ENCODE measurements at regions not wholly inside any gene's neighbourhood (a gene's known extent, or its start where the extent isn't known, plus 50 kb on each side); places are given as distances from the start of the nearest gene placed in this dataset.
"Not testable (repeated sequence)": the region's sequence is repeated elsewhere in the genome, so short reads cannot be mapped to it uniquely, and the experiment has no call there.

GRCh38 chr2:175612280-175612679 is 389.8 kb downstream of the LNPK start:
- Mint-ChIP-seq H3K36me3 (no peaks in the 10 kb centered on the region), H3K9me3 (no peaks in the 10 kb centered on the region), H3K27ac (no peak overlapping the region), H3K4me3 (no peak overlapping the region), H3K4me1 (no peaks in the 10 kb centered on the region), H3K27me3 (peaks cover 3% of the 10 kb centered on the region)
- no peak for DNase-seq
- CTCF ChIA-PET, result interaction anchor here (0.6 kb wide), 1 partner anchor 28 kb away, joined by 3 read pairs; no protein-coding TSS in a partner anchor

- Mint-ChIP-seq H3K9me3 (no peaks in the 10 kb centered on the region), H3K4me1 (no peaks in the 10 kb centered on the region), H3K27me3 (no peaks in the 10 kb centered on the region), H3K4me3 (no peak overlapping the region), H3K36me3 (no peaks in the 10 kb centered on the region), H3K27ac (no peak overlapping the region)
- CTCF ChIA-PET, result no interaction called here
- DNase-seq, result no peak
These were observed 395.8 kb downstream of the LNPK start for GRCh38 chr2:175606010-175606841.

GRCh38 chr2:175605640-175606009 is 396.4 kb downstream of the LNPK start:
- CTCF ChIA-PET, result no interaction called here
- H3K4me1 Mint-ChIP-seq, result no peaks in the 10 kb centered on the region
- H3K36me3 Mint-ChIP-seq, result no peaks in the 10 kb centered on the region
- H3K27me3 Mint-ChIP-seq, result no peaks in the 10 kb centered on the region
- H3K4me3 Mint-ChIP-seq, result no peak overlapping the region
- no peak for DNase-seq
- H3K27ac Mint-ChIP-seq, result no peak overlapping the region
- no peaks in the 10 kb centered on the region for H3K9me3 Mint-ChIP-seq

- no peaks in the 10 kb centered on the region for H3K9me3 Mint-ChIP-seq
- no peak overlapping the region for H3K27ac Mint-ChIP-seq
- H3K4me1 Mint-ChIP-seq, result no peaks in the 10 kb centered on the region
- DNase-seq, result no peak
- no peak overlapping the region for H3K4me3 Mint-ChIP-seq
- CTCF ChIA-PET, result interaction anchor here (1.4 kb wide), 1 partner anchor 45 kb away, joined by 3 read pairs; no protein-coding TSS in a partner anchor
- no peaks in the 10 kb centered on the region for H3K36me3 Mint-ChIP-seq
- H3K27me3 Mint-ChIP-seq, result no peaks in the 10 kb centered on the region
These were observed 400.1 kb downstream of the LNPK start for GRCh38 chr2:175601969-175602368.

GRCh38 chr2:175599966-175600831 is 401.9 kb downstream of the LNPK start:
- H3K27me3 Mint-ChIP-seq, result no peaks in the 10 kb centered on the region
- CTCF ChIA-PET, result no interaction called here
- H3K4me1 Mint-ChIP-seq, result no peaks in the 10 kb centered on the region
- no peaks in the 10 kb centered on the region for H3K36me3 Mint-ChIP-seq
- H3K9me3 Mint-ChIP-seq, result no peaks in the 10 kb centered on the region
- no peak overlapping the region for H3K27ac Mint-ChIP-seq
- no peak overlapping the region for H3K4me3 Mint-ChIP-seq
- DNase-seq, result no peak

GRCh38 chr2:175597286-175597685 is 404.8 kb downstream of the LNPK start:
- CTCF ChIA-PET, result no interaction called here

GRCh38 chr2:175595139-175595538 is 406.9 kb downstream of the LNPK start:
- Mint-ChIP-seq H3K27ac (no peak overlapping the region), H3K4me3 (no peak overlapping the region), H3K36me3 (no peaks in the 10 kb centered on the region), H3K4me1 (no peaks in the 10 kb centered on the region), H3K27me3 (no peaks in the 10 kb centered on the region), H3K9me3 (peaks cover 1% of the 10 kb centered on the region)
- DNase-seq, result no peak
- CTCF ChIA-PET, result no interaction called here

More at GRCh38 chr2:175597286-175597685, 404.8 kb downstream of the LNPK start:
- Mint-ChIP-seq H3K4me3 (no peak overlapping the region), H3K27ac (no peak overlapping the region), H3K4me1 (no peaks in the 10 kb centered on the region), H3K27me3 (no peaks in the 10 kb centered on the region), H3K9me3 (peaks cover 1% of the 10 kb centered on the region), H3K36me3 (no peaks in the 10 kb centered on the region)
- DNase-seq, result no peak

- H3K4me1 Mint-ChIP-seq, H3K27me3 Mint-ChIP-seq, H3K36me3 Mint-ChIP-seq, DNase-seq, H3K27ac Mint-ChIP-seq, H3K4me3 Mint-ChIP-seq, CTCF ChIA-PET, H3K9me3 Mint-ChIP-seq: not testable (repeated sequence)
These were observed 408.2 kb downstream of the LNPK start for GRCh38 chr2:175593686-175594525.

GRCh38 chr2:175588213-175588612 is 406.7 kb upstream of the ATP5MC3 start:
- H3K4me3 Mint-ChIP-seq, DNase-seq, H3K9me3 Mint-ChIP-seq, H3K27ac Mint-ChIP-seq, H3K4me1 Mint-ChIP-seq, H3K27me3 Mint-ChIP-seq, H3K36me3 Mint-ChIP-seq, CTCF ChIA-PET: not testable (repeated sequence)

GRCh38 chr2:175585496-175585895 is 404.0 kb upstream of the ATP5MC3 start:
- Mint-ChIP-seq H3K4me3 (no peak overlapping the region), H3K4me1 (no peaks in the 10 kb centered on the region), H3K36me3 (no peaks in the 10 kb centered on the region), H3K9me3 (no peaks in the 10 kb centered on the region), H3K27ac (no peak overlapping the region), H3K27me3 (no peaks in the 10 kb centered on the region)
- DNase-seq, result no peak
- CTCF ChIA-PET, result interaction anchor here (0.5 kb wide), 1 partner anchor 215 kb away, joined by 3 read pairs; no protein-coding TSS in a partner anchor

- Mint-ChIP-seq H3K27ac (no peak overlapping the region), H3K27me3 (peaks cover 3% of the 10 kb centered on the region), H3K4me1 (no peaks in the 10 kb centered on the region), H3K36me3 (no peaks in the 10 kb centered on the region), H3K4me3 (no peak overlapping the region), H3K9me3 (no peaks in the 10 kb centered on the region)
- no peak for DNase-seq
- CTCF ChIA-PET, result no interaction called here
These were observed 399.1 kb upstream of the ATP5MC3 start for GRCh38 chr2:175580652-175581051.

GRCh38 chr2:175579646-175580045 is 398.1 kb upstream of the ATP5MC3 start:
- Mint-ChIP-seq H3K27ac (no peak overlapping the region), H3K9me3 (no peaks in the 10 kb centered on the region), H3K4me1 (no peaks in the 10 kb centered on the region), H3K4me3 (no peak overlapping the region), H3K27me3 (peaks cover 7% of the 10 kb centered on the region), H3K36me3 (no peaks in the 10 kb centered on the region)
- DNase-seq, result no peak
- CTCF ChIA-PET, result no interaction called here

- CTCF ChIA-PET, result no interaction called here
- no peak overlapping the region for H3K27ac Mint-ChIP-seq
These were observed 396.0 kb upstream of the ATP5MC3 start for GRCh38 chr2:175577368-175577970.

GRCh38 chr2:175576875-175577274 is 395.4 kb upstream of the ATP5MC3 start:
- CTCF ChIA-PET, result no interaction called here
- Mint-ChIP-seq H3K27me3 (peaks cover 7% of the 10 kb centered on the region), H3K4me1 (no peaks in the 10 kb centered on the region), H3K4me3 (no peak overlapping the region), H3K9me3 (no peaks in the 10 kb centered on the region), H3K36me3 (no peaks in the 10 kb centered on the region), H3K27ac (no peak overlapping the region)
- DNase-seq, result no peak

More at GRCh38 chr2:175577368-175577970, 396.0 kb upstream of the ATP5MC3 start:
- no peaks in the 10 kb centered on the region for H3K9me3 Mint-ChIP-seq
- DNase-seq, result no peak
- no peak overlapping the region for H3K4me3 Mint-ChIP-seq
- no peaks in the 10 kb centered on the region for H3K36me3 Mint-ChIP-seq
- H3K4me1 Mint-ChIP-seq, result no peaks in the 10 kb centered on the region
- peaks cover 7% of the 10 kb centered on the region for H3K27me3 Mint-ChIP-seq

Data from activated naive CD4-positive, alpha-beta T cell treated with anti-CD3 and anti-CD28 coated beads, Interleukin-2, amount 10 ng/mL, durations not matched to agents 7 days and 5 days (primary cell).